IMR-90 (cell line): ENCODE measurements at regions not wholly inside any gene's neighbourhood (a gene's known extent, or its start where the extent isn't known, plus 50 kb on each side); places are given as distances from the start of the nearest gene placed in this dataset.

Experiments
- ATAC-seq: fragments of 200-7000 bp; cut with Tn5 transposase; 2 replicates; pipeline ENCODE4 v1.9.1; 2020; ENCODE audit warnings: low read depth, mild to moderate bottlenecking, moderate library complexity
- BruUV-seq: library from RNA; stranded (reverse); fragments of 400-500 nt; replicated peaks from 2 replicates; lab custom pipeline; 2021; lab: Mats Ljungman, UMichigan
- CTCF ChIA-PET: fragments of 300-600 bp; formaldehyde crosslinking; extraction: SDS; loops from one replicate; lab custom pipeline; 2021; ENCODE audit warnings: antibody characterized with exemption; lab: Yijun Ruan, JAX
- POLR2A ChIA-PET: fragments of 300-600 bp; sonication (Branson Sonifier 250); formaldehyde crosslinking; loops from one replicate; lab custom pipeline; 2022; ENCODE audit warnings: antibody characterized with exemption; ENCODE audit not compliant: unreplicated experiment; lab: Charles Lee
- DNase-seq: peaks from one replicate; pipeline ENCODE4 v3.0.0; 2013
- H2AFZ ChIP-seq: replicated peaks from 2 replicates; pipeline ENCODE3; 2013; ENCODE audit warnings: low read length, mild to moderate bottlenecking; ENCODE audit not compliant: poor library complexity
- H2AK5ac ChIP-seq: 2 replicates; pipeline ENCODE4 v1.6.1; 2013; ENCODE audit warnings: low read depth, low read length, inconsistent platforms
- H2AK9ac ChIP-seq: replicated peaks from 2 replicates; pipeline ENCODE3; 2013; ENCODE audit warnings: mild to moderate bottlenecking, low read depth, low read length, moderate library complexity; ENCODE audit not compliant: poor library complexity
- H2BK120ac ChIP-seq: 2 replicates; pipeline ENCODE4 v1.6.1; 2013; ENCODE audit warnings: low read depth, low read length, inconsistent platforms
- H2BK15ac ChIP-seq: 3 replicates; pipeline ENCODE4 v1.6.1; 2013; ENCODE audit warnings: low read depth, low read length, inconsistent platforms
- H2BK20ac ChIP-seq: 2 replicates; pipeline ENCODE4 v1.6.1; 2013; ENCODE audit warnings: low read depth, mild to moderate bottlenecking, inconsistent platforms, low read length, moderate library complexity
- H2BK5ac ChIP-seq: 2 replicates; pipeline ENCODE4 v1.6.1; 2013; ENCODE audit warnings: mild to moderate bottlenecking, low read depth, low read length, inconsistent platforms; ENCODE audit not compliant: poor library complexity, severe bottlenecking
- H3K14ac ChIP-seq: replicated peaks from 2 replicates; pipeline ENCODE4 v1.6.1; 2013; ENCODE audit warnings: low read depth, low read length, inconsistent platforms
- H3K18ac ChIP-seq: 2 replicates; pipeline ENCODE4 v1.6.1; 2013; ENCODE audit warnings: low read depth, low read length, control low read depth
- H3K23ac ChIP-seq: 2 replicates; pipeline ENCODE4 v1.6.1; 2013; ENCODE audit warnings: low read depth, low read length, inconsistent platforms
- H3K27ac ChIP-seq: 2 replicates; pipeline ENCODE4 v1.5.1; 2013; ENCODE audit warnings: mild to moderate bottlenecking, control low read depth, low read length; ENCODE audit not compliant: insufficient read depth
- H3K27me3 ChIP-seq: 2 replicates; pipeline ENCODE4 v1.6.1; 2013; ENCODE audit warnings: low read length; ENCODE audit not compliant: control insufficient read depth, insufficient read depth
- H3K36me3 ChIP-seq: 2 replicates; pipeline ENCODE4 v1.6.1; 2013; ENCODE audit warnings: low read length, mixed read lengths; ENCODE audit not compliant: control insufficient read depth, insufficient read depth
- H3K4ac ChIP-seq: 2 replicates; pipeline ENCODE4 v1.6.1; 2013; ENCODE audit warnings: low read depth, low read length, inconsistent platforms
- H3K4me1 ChIP-seq: 2 replicates; pipeline ENCODE4 v1.6.1; 2013; ENCODE audit warnings: low read length, mixed read lengths; ENCODE audit not compliant: control insufficient read depth, insufficient read depth
- H3K4me2 ChIP-seq: 2 replicates; pipeline ENCODE4 v1.6.1; 2013; ENCODE audit warnings: low read depth, mild to moderate bottlenecking, control low read depth, low read length, moderate library complexity
- H3K4me3 ChIP-seq: 2 replicates; pipeline ENCODE4 v1.5.1; 2013; ENCODE audit warnings: low read depth, mild to moderate bottlenecking, control low read depth, low read length, moderate library complexity; ENCODE audit not compliant: insufficient read depth
- H3K56ac ChIP-seq: 2 replicates; pipeline ENCODE4 v1.6.1; 2013; ENCODE audit warnings: low read length, inconsistent platforms; ENCODE audit not compliant: insufficient read depth; ENCODE audit errors: extremely low read depth
- H3K79me1 ChIP-seq, 2 experiments: 2 replicates each; pipeline ENCODE4 v1.6.1; 2013; ENCODE audit warnings: low read length in 2 of 2, inconsistent platforms in 1 of 2, low read depth in 1 of 2
- H3K9ac ChIP-seq: 2 replicates; pipeline ENCODE4 v1.6.1; 2013; ENCODE audit warnings: low read depth, low read length, control low read depth
- H3K9me1 ChIP-seq: 2 replicates; pipeline ENCODE4 v1.6.1; 2013; ENCODE audit warnings: low read length, inconsistent platforms; ENCODE audit not compliant: insufficient read depth
- H3K9me3 ChIP-seq: 2 replicates; pipeline ENCODE4 v1.6.1; 2013; ENCODE audit warnings: low read length; ENCODE audit not compliant: control insufficient read depth, insufficient read depth
- H4K20me1 ChIP-seq: 2 replicates; pipeline ENCODE4 v1.6.1; 2013; ENCODE audit warnings: low read length, inconsistent platforms; ENCODE audit not compliant: insufficient read depth
- H4K5ac ChIP-seq: 2 replicates; pipeline ENCODE4 v1.6.1; 2013; ENCODE audit warnings: mild to moderate bottlenecking, low read depth, low read length, control low read depth
- H4K8ac ChIP-seq, 2 experiments: 2 replicates each; pipeline ENCODE4 v1.6.1; 2013; ENCODE audit warnings: low read depth in 2 of 2, low read length in 2 of 2, control low read depth in 1 of 2, inconsistent platforms in 1 of 2
- H4K91ac ChIP-seq: 2 replicates; pipeline ENCODE4 v1.6.1; 2013; ENCODE audit warnings: low read depth, low read length, inconsistent platforms; ENCODE audit not compliant: insufficient read depth
- MAFK ChIP-seq: IDR thresholded peaks from 2 replicates; pipeline ENCODE4 v1.6.1; 2012; ENCODE audit warnings: low read depth, low read length, improper control_type of control experiment
- MAZ ChIP-seq: IDR thresholded peaks from 2 replicates; pipeline ENCODE4 v1.6.1; 2012; ENCODE audit warnings: low read depth, mild to moderate bottlenecking, low read length, improper control_type of control experiment, moderate library complexity, borderline replicate concordance
- WGBS, 2 experiments: methylation state at CpG; one replicate each; pipeline versions ENCODE4 v1.1.5 to v1.1.7; 2013; ENCODE audit warnings: missing lambda C conversion rate in 2 of 2; ENCODE audit not compliant: insufficient read length in 1 of 2; ENCODE audit errors: extremely low coverage in 2 of 2; 5-methylcytosine and 5-hydroxymethylcytosine counted together
- dilution Hi-C: fragments of 300-500 bp; cut with HindIII; formaldehyde crosslinking; loops from one replicate; pipeline ENCODE4 v1.14.3; 2018; ENCODE audit warnings: low sequenced_read_pairs; ENCODE audit not compliant: unreplicated experiment
- in situ Hi-C: fragments of 300-500 bp; cut with MboI; formaldehyde crosslinking; loops from 3 replicates; pipeline ENCODE4 v1.14.3; 2019; ENCODE audit warnings: low sequenced_read_pairs, inconsistent platforms, mixed read lengths
- intact Hi-C: fragments of 100-400 bp; cut with micrococcal nuclease; formaldehyde crosslinking; loops from 2 replicates; pipeline ENCODE4 v1.10.0; 2022
- TF ChIP-seq, protein P1 (sequence below): fragments of 150-350 bp; IDR thresholded peaks from 2 replicates; pipeline ENCODE4 v1.6.1; 2017; ENCODE audit warnings: mild to moderate bottlenecking, antibody characterized with exemption, low read length, low read depth

DNA sequence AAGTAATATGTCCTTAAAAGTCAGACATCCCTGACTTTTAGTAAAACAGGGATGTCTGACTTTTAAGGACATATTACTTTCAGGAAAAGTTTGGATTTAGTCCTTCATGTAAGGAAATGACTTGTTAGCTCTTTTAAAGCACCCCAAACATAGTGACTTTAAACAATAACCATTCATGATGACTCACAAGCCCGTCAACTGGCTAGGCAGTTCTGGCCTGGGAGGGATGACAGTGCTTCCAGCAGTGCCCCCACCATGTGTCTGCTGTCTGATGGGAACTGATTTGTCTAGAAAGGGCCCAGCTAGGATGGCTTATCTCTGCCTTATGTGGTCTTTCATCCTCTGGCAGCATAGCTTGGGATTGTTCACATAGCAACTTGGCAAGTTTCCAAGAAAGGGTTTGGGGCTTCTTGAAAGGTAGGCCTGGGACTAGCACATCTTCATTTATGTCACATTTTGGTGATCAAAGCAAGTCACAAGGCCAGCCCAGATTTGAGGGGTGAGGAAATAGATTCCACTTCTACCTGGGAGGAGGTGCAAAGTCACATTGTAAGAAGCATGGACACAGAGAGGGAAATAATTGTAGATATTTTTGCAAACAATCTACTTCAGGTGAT lies 143.5 kb downstream of the C1orf94 start:
- Histone ChIP-seq H2AFZ (no peak overlapping the region), H3K27me3 (no peaks in the 10 kb centered on the region), H3K4me1 (no peaks in the 10 kb centered on the region), H4K20me1 (no peaks in the 10 kb centered on the region), H3K36me3 (no peaks in the 10 kb centered on the region), H4K91ac (no peak overlapping the region), H3K79me1 (no peaks in the 10 kb centered on the region), H3K9me3 (peaks cover 17% of the 10 kb centered on the region), H4K8ac (no peak overlapping the region), H3K14ac (no peak overlapping the region), H3K4ac (no peak overlapping the region), H3K9me1 (no peaks in the 10 kb centered on the region), H3K18ac (no peak overlapping the region), H4K5ac (no peak overlapping the region), H3K23ac (no peak overlapping the region), H3K9ac (no peak overlapping the region), H2BK120ac (no peak overlapping the region), H3K56ac (no peak overlapping the region), H2AK9ac (no peak overlapping the region), H2AK5ac (no peak overlapping the region), H2BK15ac (no peak overlapping the region), H2BK5ac (no peak overlapping the region), H2BK20ac (no peak overlapping the region), H3K27ac (no peak overlapping the region), H3K4me2 (no peak overlapping the region), H3K4me3 (no peak overlapping the region)
- POLR2A ChIA-PET: no interaction called here
- ATAC-seq (no peak), DNase-seq (no peak)
- intact Hi-C loops (no loop called here), dilution Hi-C loops (no loop called here), in situ Hi-C loops (no loop called here)
- TF ChIP-seq, protein P1, sequence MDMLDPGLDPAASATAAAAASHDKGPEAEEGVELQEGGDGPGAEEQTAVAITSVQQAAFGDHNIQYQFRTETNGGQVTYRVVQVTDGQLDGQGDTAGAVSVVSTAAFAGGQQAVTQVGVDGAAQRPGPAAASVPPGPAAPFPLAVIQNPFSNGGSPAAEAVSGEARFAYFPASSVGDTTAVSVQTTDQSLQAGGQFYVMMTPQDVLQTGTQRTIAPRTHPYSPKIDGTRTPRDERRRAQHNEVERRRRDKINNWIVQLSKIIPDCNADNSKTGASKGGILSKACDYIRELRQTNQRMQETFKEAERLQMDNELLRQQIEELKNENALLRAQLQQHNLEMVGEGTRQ: no peak
- TF ChIP-seq MAFK: no peak
- TF ChIP-seq MAZ: no peak
- no TSS peak for BruUV-seq
- CTCF ChIA-PET: no interaction called here
- no CpG with 5 or more reads among the region's 1 CpG for WGBS, 2 experiments
